ENCODE measurements at regions not wholly inside any gene's neighbourhood (a gene's known extent, or its start where the extent isn't known, plus 50 kb on each side); places are given as distances from the start of the nearest gene placed in this dataset.

DNA sequence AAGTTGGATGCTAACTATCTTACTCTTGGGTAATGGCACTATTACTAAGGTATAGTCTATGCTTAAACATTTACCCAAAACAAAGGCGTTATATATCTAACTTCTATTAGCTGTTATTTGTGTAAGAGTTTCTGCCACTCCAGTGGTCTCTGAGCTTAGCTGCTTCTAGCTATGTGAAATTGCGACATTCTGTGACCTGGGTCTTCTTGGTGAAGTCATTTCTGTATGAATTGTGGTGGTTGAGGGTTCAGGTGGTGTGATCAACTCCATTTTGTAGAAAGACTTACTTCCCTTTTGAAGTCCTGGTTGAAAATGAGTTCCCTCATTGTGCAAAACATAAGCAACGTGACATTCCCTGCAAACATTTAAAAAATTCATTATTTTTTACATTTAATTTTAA, 221.6 kb downstream of the PIK3C3 start:
- TF ChIP-seq, protein P1, sequence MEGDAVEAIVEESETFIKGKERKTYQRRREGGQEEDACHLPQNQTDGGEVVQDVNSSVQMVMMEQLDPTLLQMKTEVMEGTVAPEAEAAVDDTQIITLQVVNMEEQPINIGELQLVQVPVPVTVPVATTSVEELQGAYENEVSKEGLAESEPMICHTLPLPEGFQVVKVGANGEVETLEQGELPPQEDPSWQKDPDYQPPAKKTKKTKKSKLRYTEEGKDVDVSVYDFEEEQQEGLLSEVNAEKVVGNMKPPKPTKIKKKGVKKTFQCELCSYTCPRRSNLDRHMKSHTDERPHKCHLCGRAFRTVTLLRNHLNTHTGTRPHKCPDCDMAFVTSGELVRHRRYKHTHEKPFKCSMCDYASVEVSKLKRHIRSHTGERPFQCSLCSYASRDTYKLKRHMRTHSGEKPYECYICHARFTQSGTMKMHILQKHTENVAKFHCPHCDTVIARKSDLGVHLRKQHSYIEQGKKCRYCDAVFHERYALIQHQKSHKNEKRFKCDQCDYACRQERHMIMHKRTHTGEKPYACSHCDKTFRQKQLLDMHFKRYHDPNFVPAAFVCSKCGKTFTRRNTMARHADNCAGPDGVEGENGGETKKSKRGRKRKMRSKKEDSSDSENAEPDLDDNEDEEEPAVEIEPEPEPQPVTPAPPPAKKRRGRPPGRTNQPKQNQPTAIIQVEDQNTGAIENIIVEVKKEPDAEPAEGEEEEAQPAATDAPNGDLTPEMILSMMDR (IDR thresholded peaks at IDR 0.05): no peak
- TF ChIP-seq POLR2A (IDR thresholded peaks at IDR 0.05): no peak

Data from testis (tissue), 2 donors.